H1 (cell line): ENCODE measurements at regions not wholly inside any gene's neighbourhood (a gene's known extent, or its start where the extent isn't known, plus 50 kb on each side); places are given as distances from the start of the nearest gene placed in this dataset.

Source experiments
- CTCF ChIA-PET: fragments of 300-600 bp; sonication (Branson Sonifier 250); formaldehyde crosslinking; loops from one replicate; lab custom pipeline; 2021; ENCODE audit not compliant: partially characterized antibody; lab: Charles Lee
- POLR2A ChIA-PET: fragments of 300-600 bp; sonication (Branson Sonifier 250); formaldehyde crosslinking; loops from one replicate; lab custom pipeline; 2021; ENCODE audit warnings: inconsistent platforms; ENCODE audit not compliant: partially characterized antibody; lab: Charles Lee
- DNase-seq, 2 experiments: peaks; one replicate each; pipeline versions ENCODE4 v3.0.0 to v3.0.0-alpha.2; 2010 to 2022; ENCODE audit warnings: low spot score in 2 of 2, low read depth in 1 of 2, mixed read lengths in 1 of 2
- FAIRE-seq: peaks from 2 replicates; lab custom pipeline; 2011; peaks lifted over from hg19 to GRCh38; lab: Jason Lieb, UNC
- H2AFZ ChIP-seq: 2 replicates; pipeline ENCODE4 v1.8.1; 2012; ENCODE audit warnings: low read length, inconsistent platforms
- H2AK5ac ChIP-seq: 2 replicates; pipeline ENCODE4 v1.6.1; 2013; ENCODE audit warnings: low read depth, low read length
- H2BK120ac ChIP-seq: replicated peaks from 2 replicates; pipeline ENCODE3; 2013; ENCODE audit warnings: low read depth, low read length, inconsistent platforms
- H2BK12ac ChIP-seq: 2 replicates; pipeline ENCODE4 v1.6.1; 2013; ENCODE audit warnings: low read depth, low read length
- H2BK15ac ChIP-seq: 2 replicates; pipeline ENCODE4 v1.6.1; 2013; ENCODE audit warnings: low read length
- H2BK20ac ChIP-seq: 2 replicates; pipeline ENCODE4 v1.6.1; 2013; ENCODE audit warnings: low read length
- H2BK5ac ChIP-seq: 2 replicates; pipeline ENCODE4 v1.6.1; 2013; ENCODE audit warnings: low read depth, low read length
- H3K14ac ChIP-seq: 2 replicates; pipeline ENCODE4 v1.6.1; 2013; ENCODE audit warnings: inconsistent platforms; ENCODE audit not compliant: insufficient read length
- H3K18ac ChIP-seq: 2 replicates; pipeline ENCODE4 v1.6.1; 2013; ENCODE audit warnings: low read length; ENCODE audit errors: extremely low read depth
- H3K23ac ChIP-seq: 2 replicates; pipeline ENCODE4 v1.6.1; 2013; ENCODE audit warnings: inconsistent platforms; ENCODE audit not compliant: insufficient read length
- H3K23me2 ChIP-seq: 2 replicates; pipeline ENCODE4 v1.6.1; 2013; ENCODE audit warnings: low read depth, low read length
- H3K27ac ChIP-seq: 2 replicates; pipeline ENCODE4 v1.6.1; 2011; ENCODE audit warnings: low read depth, low read length, inconsistent platforms
- H3K27me3 ChIP-seq, 4 experiments: replicated peaks in 1 of 4; 1 replicate in 1 of 4; 2 replicates in 3 of 4; pipeline versions ENCODE4 v1.6.1 to v1.8.1; 2011 to 2013; ENCODE audit warnings: low read length in 3 of 4, mild to moderate bottlenecking in 3 of 4, inconsistent platforms in 2 of 4, mixed read lengths in 2 of 4, moderate library complexity in 1 of 4; ENCODE audit not compliant: control insufficient read depth in 3 of 4, insufficient read depth in 3 of 4; ENCODE audit errors: extremely low read depth in 1 of 4
- H3K36me3 ChIP-seq, 4 experiments: 2 replicates each; pipeline versions ENCODE4 v1.6.1 to v1.8.1; 2011 to 2013; ENCODE audit warnings: mild to moderate bottlenecking in 4 of 4, low read length in 3 of 4, moderate library complexity in 2 of 4, control low read depth in 1 of 4, inconsistent platforms in 1 of 4; ENCODE audit not compliant: insufficient read depth in 4 of 4, control insufficient read depth in 2 of 4
- H3K4ac ChIP-seq: replicated peaks from 2 replicates; pipeline ENCODE3; 2013; ENCODE audit warnings: low read length, low read depth, mixed read lengths, inconsistent platforms; ENCODE audit not compliant: insufficient read length
- H3K4me1 ChIP-seq, 4 experiments: replicated peaks in 1 of 4; 1 replicate in 1 of 4; 2 replicates in 3 of 4; pipeline versions ENCODE4 v1.6.1 to v1.8.1; 2011 to 2013; ENCODE audit warnings: low read length in 3 of 4, inconsistent platforms in 2 of 4, mixed read lengths in 1 of 4; ENCODE audit not compliant: insufficient read depth in 4 of 4, control insufficient read depth in 3 of 4
- H3K4me2 ChIP-seq, 2 experiments: 2 replicates each; pipeline versions ENCODE4 v1.6.1 to v1.8.1; 2011 to 2013; ENCODE audit warnings: low read depth in 2 of 2, low read length in 2 of 2, control low read depth in 1 of 2, inconsistent platforms in 1 of 2, mild to moderate bottlenecking in 1 of 2; ENCODE audit not compliant: insufficient read depth in 1 of 2
- H3K4me3 ChIP-seq, 4 experiments: fragments of 200-600, 300-600 bp in 1 of 4; sonication (generic), shearing (Covaris generic), sonication (Bioruptor Twin) in 1 of 4; 2 replicates each; pipeline versions ENCODE4 v1.5.1 to v1.8.1; 2011 to 2016; ENCODE audit warnings: low read length in 4 of 4, low read depth in 3 of 4, control low read depth in 2 of 4, inconsistent platforms in 2 of 4, mild to moderate bottlenecking in 2 of 4, mixed read lengths in 1 of 4, moderate library complexity in 1 of 4; ENCODE audit not compliant: insufficient read depth in 2 of 4; ENCODE audit errors: extremely low read depth in 1 of 4
- H3K56ac ChIP-seq: replicated peaks from 2 replicates; pipeline ENCODE3; 2013; ENCODE audit warnings: low read depth, mild to moderate bottlenecking, mixed read lengths, low read length, inconsistent platforms; ENCODE audit not compliant: insufficient read length
- H3K79me1 ChIP-seq: 2 replicates; pipeline ENCODE4 v1.6.1; 2013; ENCODE audit warnings: low read depth, low read length, control low read depth
- H3K79me2 ChIP-seq, 2 experiments: 2 replicates each; pipeline versions ENCODE4 v1.6.1 to v1.8.1; 2012 to 2013; ENCODE audit warnings: low read length in 2 of 2, mild to moderate bottlenecking in 2 of 2, inconsistent platforms in 1 of 2; ENCODE audit not compliant: insufficient read depth in 2 of 2, control insufficient read depth in 1 of 2
- H3K9ac ChIP-seq, 4 experiments: replicated peaks in 1 of 4; 1 replicate in 1 of 4; 2 replicates in 3 of 4; pipeline versions ENCODE4 v1.6.1 to v1.8.1; 2011 to 2013; ENCODE audit warnings: low read depth in 3 of 4, low read length in 3 of 4, control low read depth in 2 of 4, mild to moderate bottlenecking in 2 of 4, moderate library complexity in 2 of 4, inconsistent platforms in 1 of 4; ENCODE audit errors: extremely low read depth in 1 of 4
- H3K9me3 ChIP-seq, 2 experiments: 2 replicates each; pipeline versions ENCODE4 v1.6.1 to v1.8.1; 2012 to 2013; ENCODE audit warnings: mild to moderate bottlenecking in 2 of 2, moderate library complexity in 2 of 2, control low read depth in 1 of 2, inconsistent platforms in 1 of 2, low read depth in 1 of 2, low read length in 1 of 2, mixed read lengths in 1 of 2; ENCODE audit not compliant: insufficient read depth in 2 of 2
- H4K20me1 ChIP-seq, 2 experiments: replicated peaks in 1 of 2; 2 replicates each; pipeline versions ENCODE3 to v1.8.1; 2011 to 2013; ENCODE audit warnings: inconsistent platforms in 2 of 2, low read length in 2 of 2, mild to moderate bottlenecking in 1 of 2; ENCODE audit not compliant: insufficient read depth in 2 of 2, control insufficient read depth in 1 of 2
- H4K5ac ChIP-seq: 2 replicates; pipeline ENCODE4 v1.6.1; 2013; ENCODE audit warnings: low read length, low read depth, mixed read lengths, inconsistent platforms; ENCODE audit not compliant: insufficient read length
- H4K8ac ChIP-seq: 2 replicates; pipeline ENCODE4 v1.8.0; 2013; ENCODE audit warnings: mild to moderate bottlenecking, moderate library complexity, low read length, inconsistent platforms; ENCODE audit not compliant: insufficient read depth; ENCODE audit errors: extremely low read depth
- H4K91ac ChIP-seq: replicated peaks from 2 replicates; pipeline ENCODE3; 2013; ENCODE audit warnings: low read length, mixed read lengths, inconsistent platforms; ENCODE audit not compliant: insufficient read length
- BRCA1 ChIP-seq: IDR thresholded peaks from 2 replicates; pipeline ENCODE4 v1.6.1; 2012; ENCODE audit warnings: low read depth, low read length, improper control_type of control experiment
- CBX8 ChIP-seq: fragments of 300-800, 300-1000 bp; sonication (generic); IDR thresholded peaks from 2 replicates; pipeline ENCODE4 v1.7.1; 2016; ENCODE audit warnings: low read depth, low read length, borderline replicate concordance
- CHD2 ChIP-seq: IDR thresholded peaks from 2 replicates; pipeline ENCODE4 v1.6.1; 2012; ENCODE audit warnings: low read length, improper control_type of control experiment
- CTBP2 ChIP-seq: IDR thresholded peaks from 2 replicates; pipeline ENCODE4 v1.7.0; 2011; ENCODE audit warnings: borderline replicate concordance, mild to moderate bottlenecking, moderate library complexity, mixed read lengths, low read length; ENCODE audit not compliant: insufficient read depth, insufficient read length
- KDM1A ChIP-seq: fragments of 200-600, 300-600 bp; sonication (generic); IDR thresholded peaks from 2 replicates; pipeline ENCODE4 v1.7.1; 2016; ENCODE audit warnings: mild to moderate bottlenecking, low read length, borderline replicate concordance
- KDM5A ChIP-seq: fragments of 200-600 bp; IDR thresholded peaks from 2 replicates; pipeline ENCODE4 v1.7.1; 2012; ENCODE audit warnings: mild to moderate bottlenecking, low read length, inconsistent platforms, mixed read lengths
- POU5F1 ChIP-seq: IDR thresholded peaks from 2 replicates; pipeline ENCODE4 v1.6.1; 2011; ENCODE audit warnings: low read depth, mild to moderate bottlenecking, low read length, moderate library complexity
- RAD21 ChIP-seq, 2 experiments: IDR thresholded peaks in 1 of 2; conservative IDR thresholded peaks in 1 of 2; 2 replicates each; pipeline ENCODE4 v1.6.1; 2011; ENCODE audit warnings: low read depth in 2 of 2, low read length in 2 of 2, improper control_type of control experiment in 1 of 2, inconsistent platforms in 1 of 2, mild to moderate bottlenecking in 1 of 2, moderate library complexity in 1 of 2
- RFX5 ChIP-seq: IDR thresholded peaks from 2 replicates; pipeline ENCODE4 v1.6.1; 2011; ENCODE audit warnings: low read depth, low read length, improper control_type of control experiment, borderline replicate concordance
- RXRA ChIP-seq: IDR thresholded peaks from 2 replicates; pipeline ENCODE4 v1.6.1; 2011; ENCODE audit warnings: low read depth, mild to moderate bottlenecking, low read length, moderate library complexity; ENCODE audit not compliant: insufficient read depth
- WGBS, 2 experiments: shearing (Covaris generic) in 1 of 2; methylation state at CpG; one replicate each; pipeline versions ENCODE4 v1.1.6 to v1.1.7; 2013 to 2015; ENCODE audit warnings: low lambda C conversion rate in 2 of 2, mixed read lengths in 2 of 2, inconsistent platforms in 1 of 2, low coverage in 1 of 2, missing lambda C conversion rate in 1 of 2; ENCODE audit not compliant: insufficient replicate concordance in 2 of 2, insufficient coverage in 1 of 2, insufficient read length in 1 of 2; ENCODE audit errors: extremely low coverage in 1 of 2, missing lambda C conversion rate in 1 of 2; 5-methylcytosine and 5-hydroxymethylcytosine counted together
- TF ChIP-seq, protein P1 (sequence below): IDR thresholded peaks from 2 replicates; pipeline ENCODE4 v1.6.1; 2012; ENCODE audit warnings: low read length, inconsistent platforms
- TF ChIP-seq, protein P2 (sequence below): IDR thresholded peaks from 2 replicates; pipeline ENCODE4 v1.6.1; 2011; ENCODE audit warnings: low read length, improper control_type of control experiment

DNA sequence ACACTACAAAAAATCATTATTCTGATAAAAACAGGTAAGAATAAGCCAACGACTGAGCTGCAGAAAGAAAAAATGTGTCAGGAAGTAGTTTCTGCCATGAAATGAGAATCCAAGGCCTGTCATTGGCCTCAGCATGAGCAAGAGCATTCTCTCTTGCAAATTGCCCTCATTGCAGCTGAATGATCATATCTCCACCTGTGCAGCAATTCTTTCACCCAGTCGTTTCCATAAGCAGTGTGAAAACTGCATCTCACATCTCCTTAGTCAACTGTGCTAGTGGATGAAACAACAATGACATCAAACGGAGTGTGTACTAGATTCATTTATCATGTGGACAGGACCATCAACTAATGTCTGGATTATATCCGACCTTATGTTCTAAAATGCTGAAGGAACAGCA is 88.2 kb upstream of the STXBP5 start:
- no peaks in the 10 kb centered on the region for H3K79me1 ChIP-seq
- H3K27me3 ChIP-seq = no peaks in the 10 kb centered on the region
- H3K79me2 ChIP-seq = no peaks in the 10 kb centered on the region
- FAIRE-seq (no peak), DNase-seq (no peak)
- H3K4me3 ChIP-seq = no peak overlapping the region
- no peak overlapping the region for H2BK5ac ChIP-seq
- no peak overlapping the region for H2AK5ac ChIP-seq
- H3K4me2 ChIP-seq = no peak overlapping the region
- no peak overlapping the region for H4K5ac ChIP-seq
- CTCF ChIA-PET = interaction anchor here (1.7 kb wide), 1 partner anchor 11 kb away, joined by 3 read pairs; no protein-coding TSS in a partner anchor
- H4K20me1 ChIP-seq = no peaks in the 10 kb centered on the region
- no peak overlapping the region for H2BK120ac ChIP-seq
- H2BK20ac ChIP-seq = no peak overlapping the region
- POLR2A ChIA-PET = no interaction called here
- no peak overlapping the region for H3K9ac ChIP-seq
- H2BK12ac ChIP-seq = no peak overlapping the region
- no peak overlapping the region for H4K8ac ChIP-seq
- H3K56ac ChIP-seq = no peak overlapping the region
- H4K91ac ChIP-seq = no peak overlapping the region
- H3K14ac ChIP-seq = no peak overlapping the region
- H3K36me3 ChIP-seq = no peaks in the 10 kb centered on the region
- no peak overlapping the region for H2AFZ ChIP-seq
- H3K9me3 ChIP-seq = no peaks in the 10 kb centered on the region
- H3K4ac ChIP-seq = no peak overlapping the region
- no peak overlapping the region for H2BK15ac ChIP-seq
- WGBS, 2 experiments = 91% methylated on average over 4 of the region's 4 CpGs; no CpG with 5 or more reads in 1 of the 2 experiments
- H3K4me1 ChIP-seq = no peaks in the 10 kb centered on the region
- H3K18ac ChIP-seq = no peak overlapping the region
- no peak overlapping the region for H3K27ac ChIP-seq
- no peak overlapping the region for H3K23ac ChIP-seq
- H3K23me2 ChIP-seq = no peaks in the 10 kb centered on the region
- TF ChIP-seq KDM5A (no peak), CBX8 (no peak), KDM1A (no peak), RXRA (no peak), RFX5 (no peak), BRCA1 (no peak), RAD21 (IDR thresholded peaks at IDR 0.05 in 1 of 2, conservative IDR thresholded peaks at IDR 0.05 in 1 of 2; ENCODE audit: low read depth in 2 of 2, low read length in 2 of 2) (no peak), CHD2 (no peak), CTBP2 (no peak), POU5F1 (no peak)
- TF ChIP-seq, protein P1, sequence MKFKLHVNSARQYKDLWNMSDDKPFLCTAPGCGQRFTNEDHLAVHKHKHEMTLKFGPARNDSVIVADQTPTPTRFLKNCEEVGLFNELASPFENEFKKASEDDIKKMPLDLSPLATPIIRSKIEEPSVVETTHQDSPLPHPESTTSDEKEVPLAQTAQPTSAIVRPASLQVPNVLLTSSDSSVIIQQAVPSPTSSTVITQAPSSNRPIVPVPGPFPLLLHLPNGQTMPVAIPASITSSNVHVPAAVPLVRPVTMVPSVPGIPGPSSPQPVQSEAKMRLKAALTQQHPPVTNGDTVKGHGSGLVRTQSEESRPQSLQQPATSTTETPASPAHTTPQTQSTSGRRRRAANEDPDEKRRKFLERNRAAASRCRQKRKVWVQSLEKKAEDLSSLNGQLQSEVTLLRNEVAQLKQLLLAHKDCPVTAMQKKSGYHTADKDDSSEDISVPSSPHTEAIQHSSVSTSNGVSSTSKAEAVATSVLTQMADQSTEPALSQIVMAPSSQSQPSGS = no peak
- TF ChIP-seq, protein P2, sequence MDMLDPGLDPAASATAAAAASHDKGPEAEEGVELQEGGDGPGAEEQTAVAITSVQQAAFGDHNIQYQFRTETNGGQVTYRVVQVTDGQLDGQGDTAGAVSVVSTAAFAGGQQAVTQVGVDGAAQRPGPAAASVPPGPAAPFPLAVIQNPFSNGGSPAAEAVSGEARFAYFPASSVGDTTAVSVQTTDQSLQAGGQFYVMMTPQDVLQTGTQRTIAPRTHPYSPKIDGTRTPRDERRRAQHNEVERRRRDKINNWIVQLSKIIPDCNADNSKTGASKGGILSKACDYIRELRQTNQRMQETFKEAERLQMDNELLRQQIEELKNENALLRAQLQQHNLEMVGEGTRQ = no peak
